ENCODE measurements at regions not wholly inside any gene's neighbourhood (a gene's known extent, or its start where the extent isn't known, plus 50 kb on each side); places are given as distances from the start of the nearest gene placed in this dataset.

- TF ChIP-seq REST (IDR thresholded peaks at IDR 0.05; ENCODE audit: insufficient replicate concordance, low read depth) (no peak), CTCF (IDR thresholded peaks at IDR 0.05; ENCODE audit: insufficient read depth, low read length) (no peak), POLR2AphosphoS5 (IDR thresholded peaks at IDR 0.05; ENCODE audit: low read depth) (no peak), GABPA (IDR thresholded peaks at IDR 0.05; ENCODE audit: low read depth) (no peak)
Measured at GRCh38 chr4:27096142-27096824, 235.6 kb downstream of the STIM2 start.

Data from HL-60 (cell line).